Brain microvascular endothelial cell (primary cell): ENCODE measurements at regions not wholly inside any gene's neighbourhood (a gene's known extent, or its start where the extent isn't known, plus 50 kb on each side); places are given as distances from the start of the nearest gene placed in this dataset.

Experiments used
- DNase-seq: peaks from one replicate; pipeline ENCODE4 v3.0.0-alpha.2; 2020
- H3K27ac ChIP-seq: fragments of 250-450 bp; sonication (Bioruptor Pico); 2 replicates; pipeline ENCODE4 v1.5.1; 2020; ENCODE audit warnings: mild to moderate bottlenecking, moderate library complexity
- H3K27me3 ChIP-seq: fragments of 250-450 bp; sonication (Bioruptor Pico); replicated peaks from 2 replicates; pipeline ENCODE4 v1.5.1; 2020; ENCODE audit warnings: mild to moderate bottlenecking
- H3K36me3 ChIP-seq: fragments of 250-450 bp; sonication (Bioruptor Pico); replicated peaks from 2 replicates; pipeline ENCODE4 v1.5.1; 2020; ENCODE audit warnings: mild to moderate bottlenecking
- H3K4me3 ChIP-seq: 2 replicates; pipeline ENCODE4 v1.5.1; 2011; ENCODE audit warnings: low read depth, mild to moderate bottlenecking, control low read depth, low read length, moderate library complexity
- CTCF ChIP-seq: IDR thresholded peaks from 2 replicates; pipeline ENCODE4 v1.5.1; 2011; ENCODE audit warnings: low read depth, mild to moderate bottlenecking, moderate library complexity, low read length, control low read depth, inconsistent platforms; ENCODE audit errors: missing control alignments
- in situ Hi-C: cut with HindIII; loops from 2 replicates; pipeline ENCODE4 v1.10.0; 2017; ENCODE audit warnings: low sequenced_read_pairs, low pct_ligation_motif_present

GRCh38 chr1:222953585-222953984, 138.7 kb downstream of the DISP1 start:
- no peak for DNase-seq
- Histone ChIP-seq H3K36me3 (no peaks in the 10 kb centered on the region), H3K27me3 (no peaks in the 10 kb centered on the region), H3K4me3 (no peak overlapping the region), H3K27ac (no peak overlapping the region)
- in situ Hi-C loops = no loop called here
- TF ChIP-seq CTCF = no peak

GRCh38 chr1:222955964-222956363, 141.1 kb downstream of the DISP1 start:
- no peak overlapping the region for H3K4me3 ChIP-seq
- no peak for DNase-seq
- in situ Hi-C loops = no loop called here
- no peak for TF ChIP-seq CTCF
- H3K36me3 ChIP-seq = no peaks in the 10 kb centered on the region
- H3K27me3 ChIP-seq = no peaks in the 10 kb centered on the region
- no peak overlapping the region for H3K27ac ChIP-seq

- Histone ChIP-seq H3K4me3 (no peak overlapping the region), H3K27me3 (no peaks in the 10 kb centered on the region), H3K36me3 (no peaks in the 10 kb centered on the region), H3K27ac (no peak overlapping the region)
- TF ChIP-seq CTCF = no peak
- no peak for DNase-seq
- in situ Hi-C loops = no loop called here
Observed at GRCh38 chr1:222956601-222957000, 141.8 kb downstream of the DISP1 start.

GRCh38 chr1:222967466-222968240, 152.8 kb downstream of the DISP1 start:
- Histone ChIP-seq H3K36me3 (no peaks in the 10 kb centered on the region), H3K27me3 (no peaks in the 10 kb centered on the region), H3K4me3 (no peak overlapping the region), H3K27ac (no peak overlapping the region)
- in situ Hi-C loops = no loop called here
- no peak for TF ChIP-seq CTCF
- no peak for DNase-seq

GRCh38 chr1:222970040-222970439, 155.2 kb downstream of the DISP1 start:
- Histone ChIP-seq H3K4me3 (no peak overlapping the region), H3K27me3 (no peaks in the 10 kb centered on the region), H3K27ac (no peak overlapping the region), H3K36me3 (no peaks in the 10 kb centered on the region)
- DNase-seq = no peak
- TF ChIP-seq CTCF = no peak
- in situ Hi-C loops = no loop called here

GRCh38 chr1:222970711-222971110, 155.9 kb downstream of the DISP1 start:
- no peak for DNase-seq

More at GRCh38 chr1:222970711-222971110, 155.9 kb downstream of the DISP1 start:
- Histone ChIP-seq H3K27ac (no peak overlapping the region), H3K36me3 (no peaks in the 10 kb centered on the region), H3K27me3 (no peaks in the 10 kb centered on the region), H3K4me3 (no peak overlapping the region)
- no peak for TF ChIP-seq CTCF
- in situ Hi-C loops = no loop called here
